GF-D8 (cell line): ENCODE measurements at regions not wholly inside any gene's neighbourhood (a gene's known extent, or its start where the extent isn't known, plus 50 kb on each side); places are given as distances from the start of the nearest gene placed in this dataset.
A peak's percentile ranks its signal among the peaks of the same experiment; 100 is the strongest.
"Not testable (repeated sequence)": the region's sequence is repeated elsewhere in the genome, so short reads cannot be mapped to it uniquely, and the experiment has no call there.

Experiments used
- DNase-seq: peaks from one replicate; lab custom pipeline; 2025; lab: John Stamatoyannopoulos, UW

DNA sequence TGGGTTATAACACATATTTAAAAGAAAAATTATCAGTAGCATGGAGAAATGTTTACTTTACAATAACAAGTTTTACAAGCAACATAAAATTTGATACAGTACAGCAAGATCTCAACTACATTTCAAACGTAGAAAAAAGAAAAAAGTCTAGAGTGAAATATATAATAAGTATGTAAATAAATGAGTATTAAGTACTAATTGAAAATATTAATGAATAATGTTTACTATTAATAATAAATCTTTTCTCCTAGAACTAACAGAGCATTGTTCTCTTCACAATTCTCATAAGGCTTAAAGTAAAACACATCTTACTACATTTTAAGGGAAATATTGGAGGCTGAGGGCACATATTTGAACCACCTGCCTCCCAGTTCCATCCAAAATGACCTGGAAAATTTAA is 72.1 kb downstream of the TMEM212 start:
- no peak for DNase-seq

DNA sequence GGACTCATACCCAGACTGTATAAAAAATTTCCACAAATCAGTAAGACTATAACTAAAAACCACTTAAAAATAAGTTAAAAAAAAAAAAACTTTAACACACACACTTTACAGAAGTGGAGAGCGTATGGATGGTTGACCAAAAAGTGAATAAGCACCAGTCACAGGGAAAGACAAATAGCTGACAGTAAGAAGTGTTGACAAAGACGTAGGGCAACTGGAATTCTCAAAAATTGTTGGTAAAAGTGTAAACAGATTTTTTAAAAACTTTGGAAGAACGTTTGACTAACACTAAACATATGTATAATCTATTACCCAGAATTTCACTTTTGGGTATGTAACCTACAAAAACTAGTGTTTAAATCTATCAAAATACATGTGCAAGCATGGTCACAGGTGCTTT is 73.7 kb downstream of the TMEM212 start:
- DNase-seq: no peak

DNA sequence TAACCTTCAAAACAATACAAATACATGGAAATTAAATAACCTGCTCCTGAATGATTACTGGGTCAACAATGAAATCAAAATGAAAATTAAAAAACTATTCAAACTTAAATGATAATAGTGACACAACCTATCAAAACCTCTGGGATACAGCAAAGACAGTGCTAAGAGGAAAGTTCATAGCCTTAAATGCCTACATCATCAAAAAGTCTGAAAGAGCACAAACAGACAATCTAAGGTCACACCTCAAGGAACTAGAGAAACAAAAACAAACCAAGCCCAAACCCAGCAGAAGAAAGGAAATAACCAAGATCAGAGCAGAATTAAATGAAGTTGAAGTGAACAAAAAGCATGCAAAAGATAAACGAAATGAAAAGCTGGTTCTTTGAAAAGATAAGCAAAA is 79.5 kb downstream of the TMEM212 start:
- not testable (repeated sequence) for DNase-seq

DNA sequence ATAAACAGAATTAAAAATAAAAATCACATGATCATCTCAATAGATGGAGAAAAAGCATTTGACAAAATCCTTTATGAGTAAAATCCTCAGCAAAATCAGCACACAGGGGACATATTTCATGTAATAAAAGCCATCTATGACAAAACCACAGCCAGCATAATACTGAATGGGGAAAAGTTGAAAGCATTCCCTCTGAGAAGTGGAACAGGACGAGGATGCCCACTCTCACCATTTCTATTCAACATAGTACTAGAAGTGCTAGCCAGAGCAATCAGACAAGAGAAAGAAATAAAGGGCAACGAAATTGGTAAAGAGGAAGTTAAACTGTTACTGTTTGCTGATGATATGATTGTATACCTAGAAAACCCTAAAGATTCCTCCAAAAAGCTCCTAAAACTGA is 80.5 kb downstream of the TMEM212 start:
- not testable (repeated sequence) for DNase-seq

DNA sequence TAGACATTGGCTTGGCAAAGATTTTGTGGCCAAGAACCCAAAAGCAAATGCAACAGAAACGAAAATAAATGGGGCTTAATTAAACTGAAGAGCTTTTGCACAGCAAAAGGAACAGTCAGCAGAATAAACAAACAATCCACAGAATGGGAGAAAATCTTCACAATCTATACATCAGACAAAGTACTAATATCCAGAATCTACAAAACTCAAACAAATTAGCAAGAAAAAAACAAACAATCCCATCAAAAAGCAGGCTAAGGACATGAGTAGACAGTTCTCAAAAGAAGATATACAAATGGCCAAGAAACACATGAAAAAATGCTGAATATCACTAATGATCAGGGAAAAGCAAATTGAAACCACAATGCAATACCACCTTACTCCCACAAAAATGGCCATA is 81.7 kb downstream of the TMEM212 start:
- not testable (repeated sequence) for DNase-seq

DNA sequence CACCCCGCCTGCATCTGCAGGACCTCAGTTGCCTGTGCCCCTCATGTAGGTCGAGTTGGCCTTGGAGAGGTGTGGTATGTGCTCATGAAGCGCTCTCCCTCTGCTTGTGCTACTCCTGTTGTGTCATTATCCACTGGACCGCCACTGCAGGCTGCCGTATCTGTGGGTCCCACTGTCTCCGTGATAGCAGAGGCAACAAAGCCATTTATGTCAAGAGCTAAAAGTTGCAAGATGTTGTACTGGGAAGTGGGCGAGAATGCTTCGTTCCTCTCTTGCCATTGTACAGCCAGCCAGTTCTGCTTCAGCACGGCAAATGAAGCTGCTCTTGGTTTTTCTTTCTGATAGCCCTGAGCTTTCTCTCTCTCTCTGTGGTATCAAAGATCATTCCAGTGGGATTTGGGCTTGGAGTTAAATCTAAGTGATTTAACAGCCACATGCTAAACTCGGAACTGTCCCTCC is 89.0 kb downstream of the TMEM212 start:
- DNase-seq: no peak

GRCh38 chr3:171933441-171933840 is 90.3 kb downstream of the TMEM212 start:
- no peak for DNase-seq

DNA sequence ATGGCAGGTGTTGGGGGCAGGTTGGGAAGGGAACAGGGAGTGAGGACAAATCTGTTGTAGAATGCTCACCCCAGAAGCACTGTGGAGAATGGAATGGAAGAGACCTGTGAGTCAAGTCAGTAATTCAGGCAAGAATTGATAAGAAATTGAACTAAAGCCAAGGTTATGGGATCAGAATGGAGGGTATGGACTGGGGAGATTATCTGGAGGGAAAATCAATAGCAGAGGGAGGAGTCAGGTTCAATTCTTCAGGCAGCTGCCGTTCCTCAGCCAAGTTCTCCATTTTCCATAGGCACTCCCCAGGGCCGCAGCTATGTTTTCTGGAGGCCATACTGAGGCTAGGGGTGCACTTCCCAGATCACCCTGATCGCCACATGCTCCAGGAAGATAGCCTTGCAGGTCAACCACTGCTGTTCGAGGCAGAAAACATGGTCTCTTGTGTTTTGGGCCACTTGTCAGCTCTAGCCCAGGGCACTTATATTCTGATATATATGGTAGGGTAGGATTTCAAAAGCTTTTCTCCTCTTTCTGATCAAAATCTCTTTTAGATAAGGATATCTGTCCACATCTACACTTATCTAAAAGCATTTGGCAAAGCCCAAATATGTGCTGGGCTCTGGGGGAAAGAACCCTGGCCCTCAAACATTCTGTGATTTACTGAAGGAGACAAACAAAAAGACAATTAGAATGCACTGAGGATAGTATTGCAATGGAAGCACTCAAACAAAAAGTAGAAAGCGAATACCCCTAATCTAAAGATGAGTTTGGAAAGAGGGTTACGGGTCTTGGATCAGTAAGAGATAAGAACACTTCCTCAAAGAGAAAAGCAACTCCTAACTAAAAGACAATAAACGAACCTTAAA is 92.3 kb downstream of the TMEM212 start:
- peak; percentile 52 for DNase-seq

GRCh38 chr3:171936191-171936841 is 93.2 kb downstream of the TMEM212 start:
- peak; percentile 51 for DNase-seq

GRCh38 chr3:171939578-171939977 is 96.4 kb downstream of the TMEM212 start:
- no peak for DNase-seq

- no peak for DNase-seq
Observed at GRCh38 chr3:171940151-171940649, 97.1 kb downstream of the TMEM212 start.

DNA sequence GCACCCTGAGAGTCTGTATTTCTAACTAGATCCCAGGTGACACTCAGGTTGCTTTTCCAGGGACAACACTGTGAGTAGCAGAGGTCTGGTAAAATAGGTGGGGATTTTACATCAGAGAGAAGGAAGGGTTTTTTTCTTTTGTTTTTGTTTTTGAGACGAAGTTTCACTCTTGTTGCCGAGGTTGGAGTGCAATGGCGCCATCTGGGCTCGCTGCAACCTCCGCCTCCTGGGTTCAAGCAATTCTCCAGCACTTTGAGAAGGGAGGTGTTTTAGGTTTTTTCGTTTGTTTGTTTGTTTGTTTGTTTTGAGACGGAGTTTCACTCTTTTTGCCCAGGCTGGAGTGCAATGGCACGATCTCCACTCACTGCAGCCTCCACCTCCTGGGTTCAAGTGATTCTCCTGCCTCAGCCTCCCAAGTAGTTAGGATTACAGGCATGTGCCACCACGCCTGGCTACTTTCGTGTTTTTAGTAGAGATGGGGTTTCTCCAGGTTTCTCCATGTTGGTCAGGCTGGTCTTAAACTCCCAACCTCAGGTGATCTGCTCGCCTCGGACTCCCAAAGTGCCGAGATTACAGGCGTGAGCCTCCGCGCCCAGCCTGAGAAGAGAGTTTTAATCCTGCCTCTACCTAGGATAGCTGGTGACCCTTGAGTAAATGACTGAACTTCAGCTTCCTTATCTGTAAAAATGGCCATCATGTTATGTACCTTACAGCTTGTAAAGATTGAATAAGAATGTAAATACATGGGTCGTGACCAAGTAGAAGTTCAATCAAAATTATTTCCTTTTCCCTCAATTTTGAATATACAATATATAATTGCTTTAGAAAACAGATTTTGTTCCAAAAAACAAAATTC is 95.9 kb upstream of the FNDC3B start:
- no peak for DNase-seq

GRCh38 chr3:171944118-171945016 is 95.0 kb upstream of the FNDC3B start:
- DNase-seq: no peak

DNA sequence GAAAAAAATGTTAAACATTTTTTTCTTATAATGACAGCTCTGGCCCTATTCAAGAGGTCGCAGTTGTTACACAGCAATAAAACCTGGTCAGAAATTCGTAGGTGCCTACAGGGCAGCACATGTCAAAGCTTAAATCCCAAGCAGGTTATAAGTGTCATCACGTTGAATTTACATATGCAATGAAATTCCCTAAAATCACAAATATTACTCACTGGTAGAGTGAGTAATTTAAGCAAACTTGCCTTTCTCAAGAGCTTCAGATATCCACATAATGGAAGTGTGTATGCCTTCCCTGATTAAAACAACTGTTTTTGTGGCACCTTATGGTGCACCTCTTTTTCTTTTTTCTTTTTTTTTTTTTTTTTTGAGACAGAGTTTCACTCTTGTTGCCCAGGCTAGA is 90.7 kb upstream of the FNDC3B start:
- DNase-seq: no peak

DNA sequence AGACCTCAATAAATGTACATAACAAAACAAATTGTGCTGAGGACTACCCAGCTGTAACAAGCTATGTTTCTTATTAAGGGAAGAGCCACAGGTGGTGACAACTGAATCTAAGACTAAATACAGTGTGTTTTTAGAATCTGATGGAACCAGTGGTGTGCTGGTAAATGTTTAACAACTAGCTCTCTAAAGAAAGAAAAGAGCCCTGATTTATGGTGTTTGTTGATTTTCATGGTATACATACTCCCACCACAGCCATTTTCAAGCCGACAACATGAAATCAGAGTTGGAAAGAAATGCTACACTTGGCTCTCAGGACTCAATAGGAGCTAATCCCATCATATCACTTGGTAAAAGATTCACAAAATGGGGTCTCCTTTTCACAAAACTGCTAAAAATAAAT is 89.8 kb upstream of the FNDC3B start:
- no peak for DNase-seq

GRCh38 chr3:171950373-171950772 is 89.0 kb upstream of the FNDC3B start:
- no peak for DNase-seq

DNA sequence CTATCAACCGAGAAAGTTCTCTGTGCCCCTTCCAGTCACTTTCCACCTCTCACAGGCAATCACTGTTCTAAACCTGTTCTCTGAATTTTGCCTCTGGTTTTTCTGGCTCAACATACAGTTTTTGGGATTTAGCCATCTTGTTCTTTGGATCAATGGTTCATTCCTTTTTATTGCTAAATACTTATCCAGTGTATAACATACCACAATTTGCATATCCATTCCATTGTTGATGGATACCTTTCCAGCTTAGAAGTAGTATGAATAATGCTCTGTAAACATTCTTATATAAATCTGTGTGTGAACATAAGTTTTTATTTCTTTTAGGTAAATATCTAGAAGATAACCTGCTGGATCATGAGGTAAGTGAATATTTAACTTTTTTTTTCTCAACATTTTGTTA is 87.8 kb upstream of the FNDC3B start:
- no peak for DNase-seq

DNA sequence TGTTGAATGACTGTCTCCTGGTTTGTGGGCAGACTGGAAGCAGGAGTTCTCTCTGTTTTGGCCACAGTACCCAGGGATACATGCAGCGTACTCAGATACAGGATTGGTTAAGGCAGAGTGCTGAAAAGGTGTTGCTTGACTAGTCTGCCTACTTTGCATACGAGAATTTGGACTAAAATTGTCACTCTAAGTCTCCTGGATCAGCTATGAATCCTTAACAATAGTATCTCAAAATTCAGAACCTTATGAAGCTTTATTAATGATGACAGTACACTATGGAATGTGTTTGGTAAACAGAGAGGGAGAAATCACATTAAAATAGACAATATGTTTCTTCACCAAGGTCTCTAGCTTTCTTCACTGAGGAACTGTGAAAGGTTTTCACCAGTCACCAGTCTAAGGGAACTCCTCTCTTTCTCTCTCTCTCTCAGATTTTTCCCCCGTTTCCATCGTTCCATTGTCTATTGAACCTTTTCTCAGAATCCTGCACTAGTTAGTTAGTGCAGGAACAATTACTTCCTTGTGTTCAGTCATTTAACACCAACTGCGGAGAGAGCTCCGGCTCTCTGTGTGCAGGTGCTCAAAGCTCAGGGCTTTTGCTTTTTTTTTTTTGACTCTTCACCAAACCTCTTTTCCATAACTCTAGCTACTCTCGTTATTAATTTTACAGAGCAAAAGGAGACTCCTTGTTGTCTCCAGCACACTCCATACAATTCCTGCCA is 85.9 kb upstream of the FNDC3B start:
- DNase-seq: no peak

DNA sequence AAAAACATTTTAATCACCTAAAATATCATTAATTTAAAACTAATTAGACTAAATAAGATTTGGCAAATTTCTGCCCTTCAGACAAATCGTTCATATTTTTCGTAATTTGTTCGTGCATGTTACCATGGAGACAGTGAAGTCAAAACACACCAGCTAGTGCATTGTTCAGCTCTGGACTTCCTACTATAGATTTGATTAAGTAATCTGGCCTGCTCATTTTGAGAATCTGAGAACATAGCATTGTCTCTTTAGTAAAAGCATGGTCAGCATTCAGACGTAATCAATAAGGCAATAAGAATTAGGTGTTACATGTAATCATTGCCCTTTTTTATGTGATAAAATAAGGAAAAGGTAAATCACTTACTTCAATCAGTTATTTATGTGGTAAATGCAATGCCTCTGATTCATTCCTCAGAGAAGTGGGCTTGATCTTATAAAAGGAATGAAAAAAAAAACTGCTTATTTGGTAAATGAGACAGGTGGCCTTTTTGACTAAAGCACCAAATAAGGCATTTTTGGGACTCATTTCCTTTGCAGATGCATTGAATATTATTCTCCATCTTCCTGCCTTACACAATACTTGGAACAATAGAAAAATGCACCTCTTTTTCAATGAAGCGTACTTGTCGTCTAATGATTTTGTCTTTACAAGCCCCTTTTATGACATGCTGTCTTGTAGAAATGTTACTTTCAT is 84.5 kb upstream of the FNDC3B start:
- DNase-seq: no peak

- no peak for DNase-seq
Observed at GRCh38 chr3:171955598-171955997, 83.8 kb upstream of the FNDC3B start.
